ENCODE measurements at regions not wholly inside any gene's neighbourhood (a gene's known extent, or its start where the extent isn't known, plus 50 kb on each side); places are given as distances from the start of the nearest gene placed in this dataset.
"Not testable (repeated sequence)": the region's sequence is repeated elsewhere in the genome, so short reads cannot be mapped to it uniquely, and the experiment has no call there.

DNA sequence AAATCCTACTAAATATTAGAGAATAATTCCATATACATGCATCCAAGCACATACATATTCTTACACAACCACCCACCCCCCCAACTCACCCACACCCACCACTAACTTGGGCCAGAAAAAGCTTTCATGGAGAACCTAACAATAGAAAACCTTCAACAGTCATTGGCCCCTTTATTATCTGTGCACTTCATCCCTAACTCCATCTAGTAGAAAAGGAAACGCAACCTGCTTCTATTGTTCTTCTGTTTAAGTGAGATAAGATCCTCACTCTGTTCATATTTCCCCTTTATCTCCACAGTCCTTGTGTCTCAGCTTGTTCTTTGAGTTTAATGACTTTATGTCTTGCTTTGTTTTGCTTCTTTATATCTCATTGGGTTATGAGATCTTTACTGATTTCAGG is 1740.2 kb upstream of the CELF4 start:
- no peak for DNase-seq (ENCODE audit: low spot score)
- FAIRE-seq = no peak

DNA sequence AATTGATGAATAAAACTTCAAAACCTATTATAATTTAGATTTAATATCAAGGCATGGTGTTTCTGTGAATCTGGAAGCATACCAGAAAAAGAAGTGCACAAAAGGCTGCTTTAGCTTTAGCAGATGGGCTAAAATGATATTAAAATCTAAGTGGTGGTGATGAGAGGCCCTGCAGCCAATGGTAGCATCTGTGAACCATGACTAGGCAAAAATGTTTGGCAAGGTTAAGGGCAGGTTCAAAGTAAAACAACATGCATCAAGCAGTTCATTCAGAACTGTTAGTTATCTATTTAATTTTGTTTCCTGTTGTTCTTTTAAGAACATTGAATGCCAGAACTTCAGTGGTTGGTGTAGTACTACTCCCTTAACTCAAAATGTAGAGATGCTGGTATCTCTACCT is 1736.9 kb upstream of the CELF4 start:
- no peak for FAIRE-seq

DNA sequence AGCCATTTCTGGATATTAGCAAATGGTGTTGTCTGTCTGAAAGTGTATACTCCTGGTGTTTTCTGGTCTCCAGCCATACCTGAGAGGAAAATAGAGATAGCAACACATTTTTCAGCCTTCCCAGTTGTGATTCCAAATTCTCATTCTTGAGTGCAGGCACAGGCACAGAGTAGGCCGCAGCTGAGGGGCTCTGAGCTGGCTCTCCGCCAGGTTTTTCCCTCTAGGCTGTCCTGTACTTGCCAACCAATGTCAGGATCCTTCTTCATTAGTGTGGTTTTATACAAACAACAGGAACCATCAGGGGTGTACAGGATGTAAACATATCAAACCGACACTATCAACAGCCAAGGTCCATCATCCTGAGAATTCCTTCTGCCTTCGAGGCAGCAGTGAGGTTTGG is 1733.6 kb upstream of the CELF4 start:
- DNase-seq (ENCODE audit: low spot score) = no peak
- FAIRE-seq = no peak

More for the DNA sequence above, 1736.9 kb upstream of the CELF4 start:
- no peak for DNase-seq (ENCODE audit: low spot score)

DNA sequence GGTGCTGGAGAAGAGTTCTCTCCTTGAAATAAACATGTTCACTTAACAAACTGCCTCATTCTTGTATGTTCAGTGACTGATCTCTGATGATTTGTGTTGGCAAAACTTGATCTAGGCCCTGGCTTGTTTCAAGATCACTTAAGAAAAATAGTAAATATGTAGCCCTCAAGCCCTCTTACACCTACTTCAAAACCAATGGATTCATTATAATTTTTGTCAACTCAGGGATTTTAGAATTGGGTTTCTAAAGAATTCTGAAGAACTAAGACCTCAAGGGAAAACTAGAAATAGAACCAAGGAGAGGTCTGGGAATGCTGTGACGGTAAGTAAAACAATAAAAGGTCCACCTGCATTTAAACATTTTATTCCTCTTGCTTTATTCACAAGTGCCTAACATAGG is 1731.6 kb upstream of the CELF4 start:
- DNase-seq (ENCODE audit: low spot score) (no peak), FAIRE-seq (no peak)

DNA sequence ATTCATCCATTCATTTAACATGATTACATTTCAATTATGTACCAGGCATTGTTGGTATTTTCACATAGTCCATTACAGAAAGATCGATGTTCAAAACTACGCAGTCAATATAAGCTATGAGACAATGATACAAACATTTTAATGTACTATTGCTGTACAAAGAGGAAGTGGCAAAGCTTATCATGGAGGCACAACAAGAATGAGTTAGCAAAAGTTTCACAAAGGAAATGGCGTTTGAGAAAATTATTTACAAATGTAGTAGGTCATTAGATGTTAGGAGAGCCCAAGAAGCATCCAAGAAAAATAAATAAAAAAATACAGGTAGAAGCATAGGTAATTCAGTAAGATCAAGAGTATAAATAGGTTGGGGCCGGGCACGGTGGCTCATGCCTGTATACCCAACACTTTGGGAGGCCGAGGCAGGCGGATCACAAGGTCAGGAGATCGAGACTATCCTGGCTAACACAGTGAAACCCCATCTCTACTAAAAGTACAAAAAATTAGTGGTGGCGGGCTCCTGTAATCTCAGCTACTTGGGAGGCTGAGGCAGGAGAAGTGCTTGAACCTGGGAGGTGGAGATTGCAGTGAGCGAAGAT is 1730.8 kb upstream of the CELF4 start:
- DNase-seq (ENCODE audit: low spot score) (no peak), FAIRE-seq (no peak)

DNA sequence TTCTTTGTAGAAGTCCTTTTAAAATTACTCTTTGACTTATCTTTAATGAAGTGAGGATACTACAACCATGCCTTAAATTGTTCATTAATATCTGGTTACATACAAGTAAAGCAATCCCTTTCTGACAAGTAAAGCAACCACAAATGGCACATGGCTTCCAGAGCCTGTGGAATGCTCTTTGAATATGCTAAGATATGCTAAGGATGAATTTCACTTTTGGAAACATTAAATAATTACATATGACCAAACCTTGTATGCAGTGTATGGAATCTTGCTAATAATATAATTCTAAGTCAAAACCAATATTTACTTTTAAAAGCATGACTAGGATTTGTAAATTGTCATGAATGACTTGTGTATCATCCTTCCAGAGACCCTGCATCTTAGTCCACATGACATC is 1711.2 kb upstream of the CELF4 start:
- no peak for FAIRE-seq
- DNase-seq (ENCODE audit: low spot score) = no peak

DNA sequence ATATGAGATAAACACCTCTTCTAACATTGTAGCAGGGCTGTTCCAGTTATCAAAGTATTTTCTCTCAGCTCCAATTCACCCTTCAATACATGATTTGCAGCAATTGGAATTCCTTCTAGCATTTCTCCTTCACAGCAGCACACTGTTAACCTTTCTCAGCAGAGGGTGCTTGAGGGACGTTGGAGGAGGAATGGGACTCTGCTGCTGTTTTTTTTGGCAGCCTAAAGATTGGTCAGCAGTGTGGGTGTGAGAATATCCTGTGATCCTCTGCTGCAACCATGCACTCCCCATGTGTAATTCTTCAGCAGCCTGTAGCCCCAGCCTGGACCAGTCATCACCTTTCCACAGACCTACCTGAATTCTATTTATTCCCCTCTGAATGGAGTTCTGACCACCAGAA is 1708.9 kb upstream of the CELF4 start:
- FAIRE-seq = no peak
- DNase-seq (ENCODE audit: low spot score) = no peak

DNA sequence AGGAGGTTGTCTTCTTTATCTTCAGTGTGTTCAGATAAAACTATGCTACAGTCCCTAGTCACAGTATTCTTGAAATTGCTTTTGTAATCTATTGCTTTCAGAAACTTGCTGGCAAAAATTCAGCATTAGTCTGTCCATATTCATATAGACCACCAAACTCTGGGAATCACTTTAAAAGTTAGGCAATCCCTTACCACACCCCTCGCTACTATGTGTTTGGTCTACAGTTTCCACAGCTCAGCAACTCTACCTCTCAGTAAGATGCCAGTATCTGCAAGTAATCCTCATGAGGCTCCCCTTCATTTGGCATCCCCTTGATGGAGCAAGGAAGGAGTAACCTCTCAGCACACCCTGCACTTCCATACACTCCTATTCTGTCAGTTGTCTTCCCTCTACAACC is 1706.6 kb upstream of the CELF4 start:
- DNase-seq (ENCODE audit: low spot score) (no peak), FAIRE-seq (no peak)

DNA sequence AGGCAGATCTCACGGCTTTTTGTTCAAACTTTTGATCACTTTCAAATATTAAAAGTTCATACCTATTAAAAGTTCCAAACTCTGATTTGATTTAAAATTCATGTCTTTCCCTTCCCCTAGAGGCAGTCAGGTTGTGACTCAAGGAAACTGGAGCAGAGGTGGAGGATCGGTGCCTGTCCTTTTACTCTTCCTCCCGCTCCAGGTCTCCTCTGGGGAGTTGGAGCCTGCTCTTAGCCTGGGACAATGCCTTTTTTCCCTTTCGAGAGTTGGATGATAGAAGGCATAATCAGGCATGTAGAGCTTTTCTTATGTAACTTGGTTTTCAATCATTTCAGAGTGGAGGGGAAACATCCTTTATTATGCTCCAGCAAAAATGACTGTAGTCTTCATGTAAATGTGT is 1706.1 kb upstream of the CELF4 start:
- no peak for FAIRE-seq
- no peak for DNase-seq (ENCODE audit: low spot score)

DNA sequence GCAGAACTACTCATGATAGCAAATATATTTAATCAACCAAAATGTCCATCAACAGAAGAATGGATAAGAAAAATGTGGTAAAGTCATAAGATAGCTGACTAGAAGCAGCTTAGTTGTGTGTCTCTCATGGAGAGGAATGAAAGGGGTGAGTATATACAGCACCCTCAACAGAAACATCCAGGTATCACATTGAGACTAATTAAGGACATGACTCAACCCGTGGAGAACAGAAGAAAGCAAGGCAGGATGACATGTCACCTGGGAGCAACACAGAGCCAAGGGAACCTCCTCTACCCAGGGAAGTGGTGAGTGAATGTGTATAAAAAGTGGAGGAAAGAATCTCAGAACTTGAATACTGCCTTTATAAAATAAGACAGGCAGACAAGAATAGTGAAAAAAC is 1695.0 kb upstream of the CELF4 start:
- DNase-seq (ENCODE audit: low spot score) = no peak
- no peak for FAIRE-seq

DNA sequence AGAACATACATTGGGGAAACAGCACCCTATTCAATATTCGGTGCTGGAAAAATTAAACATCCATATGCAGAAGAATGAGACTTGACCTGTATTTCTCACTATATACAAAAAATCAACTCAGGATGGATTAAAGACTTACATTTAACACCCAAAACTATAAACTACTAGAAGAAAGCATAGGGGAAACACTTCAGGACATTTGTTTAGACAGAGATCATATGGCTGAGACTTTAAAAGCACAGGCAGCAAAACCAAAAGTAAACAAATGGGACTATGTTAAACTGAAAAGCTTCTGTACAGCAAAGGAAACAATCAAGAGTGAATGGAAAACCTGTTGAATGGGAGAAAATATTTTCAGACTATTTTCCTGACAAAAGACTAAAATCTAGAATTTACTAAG is 1694.1 kb upstream of the CELF4 start:
- DNase-seq (ENCODE audit: low spot score) (no peak), FAIRE-seq (no peak)

DNA sequence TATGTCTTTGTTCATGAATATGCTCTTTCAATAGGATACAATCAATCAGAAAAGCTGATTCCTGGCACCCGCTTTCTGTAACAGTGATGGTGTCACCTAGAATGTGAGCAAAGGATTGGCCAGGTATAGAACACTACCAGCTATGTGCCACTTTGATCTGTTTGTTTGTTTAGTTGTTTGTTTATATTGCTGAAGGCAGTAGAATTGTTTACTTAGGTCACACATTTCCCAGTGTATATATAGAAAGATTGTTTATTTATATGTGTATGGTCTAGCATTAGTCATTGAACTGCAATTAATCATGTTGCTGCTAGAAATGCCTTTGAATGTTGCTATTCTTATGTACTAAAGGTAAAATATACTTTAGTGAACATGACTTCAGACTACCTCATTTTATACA is 1678.6 kb upstream of the CELF4 start:
- no peak for FAIRE-seq
- DNase-seq (ENCODE audit: low spot score) = no peak

DNA sequence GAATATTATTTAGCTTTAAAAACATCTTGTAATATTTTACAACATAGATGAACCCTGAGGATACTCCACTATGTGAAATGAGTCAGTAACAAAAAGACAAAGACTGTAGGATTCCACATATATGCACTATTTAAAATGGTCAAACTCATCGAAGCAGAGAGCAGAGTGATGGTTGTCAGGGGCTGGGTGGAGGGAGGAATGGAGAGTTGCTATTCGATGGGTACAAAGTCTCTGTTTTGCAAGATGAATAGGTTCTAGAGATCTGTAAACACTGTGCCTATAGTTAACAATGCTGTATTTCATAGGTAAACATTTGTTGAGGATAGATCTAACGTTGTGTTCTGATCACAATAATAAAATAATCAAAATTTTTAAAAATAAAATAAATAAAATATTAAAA is 1675.9 kb upstream of the CELF4 start:
- no peak for FAIRE-seq
- DNase-seq (ENCODE audit: low spot score) = no peak

DNA sequence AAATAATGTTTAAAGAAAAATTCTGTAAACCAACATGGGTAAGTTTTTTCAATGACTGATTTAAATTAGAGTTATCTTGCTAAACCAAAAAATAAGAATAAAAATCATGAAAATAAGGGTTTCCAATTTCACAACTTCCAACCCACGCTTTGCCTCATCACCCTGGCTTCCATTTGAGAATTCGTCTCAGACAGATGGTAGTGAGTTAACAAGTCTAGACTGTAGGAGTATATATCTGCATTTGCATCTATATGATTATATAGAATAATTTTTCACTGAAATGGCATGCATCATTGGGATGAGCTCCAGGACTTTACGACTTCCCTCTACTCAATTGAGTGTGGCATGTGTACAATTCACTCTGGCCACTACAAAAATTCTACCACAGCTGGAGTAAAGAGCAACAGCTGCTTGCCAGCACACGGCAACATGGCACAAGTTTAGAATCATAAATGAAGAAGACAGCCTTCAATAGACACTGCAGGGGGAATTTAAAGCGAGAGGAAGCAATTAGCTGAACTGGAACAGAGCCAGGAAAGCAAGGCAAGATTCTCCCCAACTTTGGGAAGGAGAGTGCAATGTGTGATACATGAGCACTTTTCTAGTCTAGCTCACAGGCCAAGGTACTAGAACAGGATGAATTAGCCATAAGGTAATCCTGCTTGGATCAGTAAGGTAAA is 1673.5 kb upstream of the CELF4 start:
- FAIRE-seq = no peak
- DNase-seq (ENCODE audit: low spot score) = no peak

DNA sequence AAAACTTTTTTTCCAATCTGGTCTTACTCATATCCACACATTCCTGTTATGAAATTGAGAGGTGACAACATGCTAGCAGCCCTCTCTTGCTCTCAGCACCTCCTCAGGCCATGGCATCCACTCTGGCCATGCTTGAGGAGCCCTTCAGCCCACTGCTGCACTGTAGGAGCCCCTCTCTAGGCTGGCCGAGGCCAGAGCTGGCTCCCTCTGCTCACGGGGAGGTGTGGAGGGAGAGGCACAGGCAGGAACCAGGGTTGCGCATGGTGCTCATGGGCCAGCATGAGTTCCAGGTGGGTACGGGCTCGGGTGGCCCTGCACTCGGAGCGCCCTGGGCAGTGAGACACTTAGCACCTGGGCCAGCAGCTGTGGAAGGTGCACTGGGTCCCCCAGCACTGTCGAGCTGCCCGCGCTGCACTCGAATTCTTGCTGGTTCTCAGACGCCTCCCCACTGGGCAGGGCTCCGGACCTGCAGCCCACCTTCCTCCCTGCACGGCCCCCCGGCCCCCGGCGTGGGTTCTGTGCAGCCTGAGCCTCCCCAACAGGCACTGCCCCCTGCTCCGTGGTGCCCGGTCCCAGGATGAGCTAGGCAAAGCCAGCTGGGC is 1669.6 kb upstream of the CELF4 start:
- no peak for FAIRE-seq
- DNase-seq (ENCODE audit: low spot score) = no peak

DNA sequence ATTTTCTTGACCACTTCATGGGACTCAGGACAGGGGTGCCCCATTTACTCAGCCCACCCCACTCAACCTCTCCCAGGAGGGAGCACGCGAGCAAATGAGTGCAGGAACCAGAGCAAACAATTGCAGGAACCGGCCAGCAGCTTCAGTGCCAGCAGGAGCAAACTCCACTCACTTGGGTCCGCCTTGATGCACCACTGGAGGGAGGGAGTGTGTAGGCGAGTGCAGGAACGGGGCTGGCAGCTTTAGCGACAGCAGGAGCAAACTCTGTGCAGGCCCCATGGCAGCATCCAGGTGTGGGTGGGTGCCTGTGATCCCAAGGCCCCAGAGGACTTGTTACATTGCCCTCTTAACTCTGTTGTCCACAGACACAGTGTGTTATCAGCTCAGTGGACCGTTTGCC is 1667.3 kb upstream of the CELF4 start:
- DNase-seq (ENCODE audit: low spot score) = no peak
- FAIRE-seq = no peak

DNA sequence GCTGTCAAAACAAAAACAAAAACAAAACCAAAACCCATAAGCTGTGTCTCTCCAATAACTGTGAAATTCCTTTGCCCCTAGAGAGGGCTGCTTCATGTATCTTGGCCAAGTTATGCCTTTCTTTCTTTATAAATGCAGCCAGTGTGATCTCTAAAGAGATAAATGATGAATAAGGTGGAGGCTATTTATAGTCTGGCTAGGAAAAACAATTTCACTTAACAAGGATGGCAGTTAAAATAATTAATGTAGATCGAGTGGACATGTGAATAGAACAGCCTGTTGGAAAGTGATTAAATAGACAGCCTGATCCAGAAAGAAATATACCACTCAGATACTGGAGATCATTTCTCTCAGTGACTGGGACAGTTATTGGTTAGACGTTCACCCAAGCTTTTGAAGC is 1666.9 kb upstream of the CELF4 start:
- no peak for FAIRE-seq
- DNase-seq (ENCODE audit: low spot score) = no peak

DNA sequence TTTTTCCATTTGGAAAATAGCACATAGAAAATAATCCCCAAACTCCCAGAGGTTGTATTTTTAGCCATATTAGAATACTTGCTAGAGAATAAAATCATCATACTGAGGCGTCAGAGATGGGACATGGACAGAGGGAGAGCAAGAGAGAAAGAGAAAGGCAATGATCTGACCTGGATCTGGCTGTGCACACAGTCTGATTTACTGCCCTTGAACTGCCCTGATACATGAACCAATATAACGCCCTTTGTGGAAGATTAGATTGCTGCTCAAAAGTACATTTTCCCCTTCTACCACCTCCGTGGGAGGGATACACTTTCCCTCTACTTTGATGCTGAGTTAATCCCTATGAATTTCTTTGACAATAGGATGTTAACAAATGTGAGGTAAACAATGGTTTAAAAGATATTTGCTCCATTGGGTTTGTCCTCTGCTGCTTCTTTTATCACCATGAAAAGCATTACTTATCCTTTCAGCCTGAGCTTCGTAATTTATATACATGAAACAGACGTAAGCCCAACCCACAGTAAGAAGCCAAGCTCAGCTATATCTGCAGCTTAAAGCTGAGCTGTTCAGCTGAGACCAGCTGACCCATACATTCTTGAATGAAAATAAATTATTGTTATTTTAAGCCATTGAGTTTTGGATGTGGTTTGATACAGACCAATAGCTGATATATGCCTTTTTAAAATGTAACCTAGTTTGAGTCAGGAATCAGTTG is 1664.6 kb upstream of the CELF4 start:
- FAIRE-seq (no peak), DNase-seq (ENCODE audit: low spot score) (no peak)

DNA sequence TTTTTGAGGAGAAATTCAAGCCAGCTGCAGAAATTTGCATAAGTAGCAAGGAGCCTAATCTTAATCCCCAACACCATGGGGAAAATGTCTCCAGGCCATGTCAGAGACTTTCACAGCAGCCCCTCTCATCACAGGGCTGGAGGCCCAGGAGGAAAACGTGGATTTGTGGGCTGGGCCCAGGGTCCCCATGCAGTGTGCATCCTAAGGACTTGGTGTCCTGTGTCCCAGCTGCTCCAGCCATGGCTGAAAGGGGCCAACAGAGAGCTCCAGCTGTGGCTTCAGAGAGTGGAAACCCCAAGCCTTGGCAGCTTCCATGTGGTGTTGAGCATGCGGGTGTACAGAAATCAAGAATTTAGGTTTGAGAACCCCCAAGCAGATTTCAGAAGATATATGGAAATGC is 1662.2 kb upstream of the CELF4 start:
- DNase-seq (ENCODE audit: low spot score); FAIRE-seq: not testable (repeated sequence)

DNA sequence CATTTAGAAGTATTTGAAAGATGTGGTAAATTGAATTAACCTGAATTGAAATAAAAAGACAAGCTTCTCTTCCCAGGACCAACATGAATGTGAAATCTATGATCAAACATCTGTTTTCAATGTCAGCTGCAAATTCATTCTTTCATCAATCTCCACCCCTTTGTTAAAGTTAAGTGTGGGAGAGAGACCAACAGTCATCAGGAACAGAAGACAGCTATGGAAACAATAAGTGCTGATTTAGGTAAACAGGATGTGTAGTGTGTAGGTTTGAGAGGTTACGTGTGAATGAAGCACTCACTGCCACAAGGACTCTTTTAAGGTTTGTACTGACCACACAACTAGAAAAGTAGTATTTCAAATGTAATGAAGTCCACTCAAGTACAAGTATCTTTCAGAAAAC is 1659.8 kb upstream of the CELF4 start:
- FAIRE-seq = no peak
- DNase-seq (ENCODE audit: low spot score) = no peak

DNA sequence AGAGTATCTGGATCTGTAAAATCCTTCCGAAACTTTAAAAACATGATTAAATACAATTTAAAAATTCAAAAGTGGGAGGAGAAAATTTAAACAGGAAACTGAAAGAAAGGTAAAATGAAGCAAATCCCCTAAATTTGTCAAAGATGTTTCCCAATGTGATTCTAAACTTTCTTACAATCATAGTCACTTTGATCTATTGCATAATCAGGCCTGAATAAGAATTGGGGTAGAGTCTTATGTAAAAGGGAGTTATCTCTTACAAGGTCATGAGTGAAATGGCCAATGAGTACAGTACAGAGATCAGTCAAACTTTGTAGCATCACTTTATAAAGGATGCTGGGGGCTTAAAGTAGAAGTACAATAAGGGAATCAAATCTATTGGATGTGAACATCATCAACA is 1657.7 kb upstream of the CELF4 start:
- FAIRE-seq = no peak
- DNase-seq (ENCODE audit: low spot score) = no peak

DNA sequence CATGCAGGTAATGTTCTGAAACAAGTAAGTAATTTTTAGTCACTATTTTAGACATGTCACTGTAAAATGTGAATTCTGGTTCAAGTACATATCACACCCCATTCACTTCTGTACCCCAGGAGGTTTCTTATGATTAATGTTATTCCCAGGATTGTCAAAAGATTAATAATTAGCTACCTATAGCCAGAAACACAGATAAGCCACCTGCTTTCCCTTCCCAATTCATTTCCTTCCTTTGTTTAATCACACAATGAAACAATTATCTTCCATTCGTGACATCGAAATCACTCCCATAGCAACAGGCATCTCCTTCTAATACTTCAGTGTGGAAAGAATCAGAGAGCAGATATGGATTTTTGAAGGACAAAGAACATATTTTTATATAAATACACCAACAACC is 1650.3 kb upstream of the CELF4 start:
- FAIRE-seq (no peak), DNase-seq (ENCODE audit: low spot score) (no peak)

DNA sequence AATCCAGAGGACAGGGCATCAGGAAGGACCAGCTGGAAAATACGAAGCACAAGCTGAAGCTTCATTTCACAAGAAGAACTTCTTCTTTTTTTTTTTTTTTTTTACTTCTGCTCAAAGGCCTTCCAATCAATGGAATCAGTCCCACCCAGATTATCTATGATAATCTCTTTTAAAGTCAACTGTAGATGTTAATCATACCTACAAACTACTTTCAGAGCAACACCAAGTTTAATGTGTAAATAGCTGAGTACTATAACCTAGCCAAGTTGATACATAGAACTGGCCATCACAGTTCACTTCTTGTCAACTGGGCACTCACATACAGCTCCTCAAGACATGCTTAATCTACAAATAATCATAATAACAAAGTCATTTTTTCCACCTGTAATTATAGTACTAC is 1645.9 kb upstream of the CELF4 start:
- FAIRE-seq = no peak

More for the DNA sequence above, 1645.9 kb upstream of the CELF4 start:
- no peak for DNase-seq (ENCODE audit: low spot score)
